GF-D8 (cell line): ENCODE measurements at regions not wholly inside any gene's neighbourhood (a gene's known extent, or its start where the extent isn't known, plus 50 kb on each side); places are given as distances from the start of the nearest gene placed in this dataset.

Source experiments
- DNase-seq: peaks from one replicate; lab custom pipeline; 2025; lab: John Stamatoyannopoulos, UW

DNA sequence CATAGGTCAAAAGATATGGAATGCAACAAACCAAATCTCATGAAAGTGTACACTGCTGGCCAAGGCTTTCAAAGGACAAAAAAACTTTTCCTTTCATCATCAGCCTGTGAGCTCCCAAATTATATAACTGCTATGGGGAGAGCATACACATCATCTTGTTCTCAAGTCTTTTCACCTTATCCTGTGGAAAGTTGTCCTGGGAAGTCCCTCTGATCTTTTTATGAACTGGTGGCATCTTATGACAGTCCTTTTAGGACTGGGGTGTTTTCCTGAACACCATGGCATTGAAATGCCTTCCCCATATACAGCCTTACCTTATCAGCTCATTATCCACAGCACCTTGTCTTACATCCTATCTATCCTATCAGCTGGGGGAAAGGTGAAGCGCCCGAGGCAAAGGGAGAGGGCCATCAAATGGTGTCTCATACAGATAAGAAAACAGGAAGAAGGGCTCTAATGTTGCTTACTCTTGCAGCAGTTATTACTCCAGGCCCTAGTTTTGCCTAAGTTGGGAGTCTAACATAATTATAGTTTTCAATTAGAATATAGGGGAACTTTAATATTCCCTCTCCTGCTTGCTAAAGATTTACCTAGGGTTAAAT is 61.5 kb upstream of the GOLIM4 start:
- DNase-seq: peak; percentile 4

DNA sequence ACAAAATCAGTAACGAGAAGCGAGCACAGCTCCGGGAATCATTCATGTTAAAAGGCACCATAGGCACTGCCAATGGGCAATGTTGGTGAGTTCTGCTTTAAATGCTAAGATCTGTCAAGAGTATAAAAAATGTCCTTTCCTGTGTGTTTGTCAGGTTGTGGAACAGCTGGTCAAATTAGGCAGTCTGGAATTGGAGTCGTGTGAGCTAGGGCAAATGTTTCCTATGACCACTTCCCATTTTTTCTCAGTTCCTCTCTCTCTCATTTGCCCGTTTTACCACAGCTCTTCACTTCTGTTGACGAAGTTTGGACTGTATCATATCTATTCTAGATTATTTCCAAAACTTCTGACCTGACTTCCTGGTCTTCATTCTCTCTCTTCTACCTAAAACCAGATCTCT is 60.8 kb upstream of the GOLIM4 start:
- peak; percentile 64 for DNase-seq

DNA sequence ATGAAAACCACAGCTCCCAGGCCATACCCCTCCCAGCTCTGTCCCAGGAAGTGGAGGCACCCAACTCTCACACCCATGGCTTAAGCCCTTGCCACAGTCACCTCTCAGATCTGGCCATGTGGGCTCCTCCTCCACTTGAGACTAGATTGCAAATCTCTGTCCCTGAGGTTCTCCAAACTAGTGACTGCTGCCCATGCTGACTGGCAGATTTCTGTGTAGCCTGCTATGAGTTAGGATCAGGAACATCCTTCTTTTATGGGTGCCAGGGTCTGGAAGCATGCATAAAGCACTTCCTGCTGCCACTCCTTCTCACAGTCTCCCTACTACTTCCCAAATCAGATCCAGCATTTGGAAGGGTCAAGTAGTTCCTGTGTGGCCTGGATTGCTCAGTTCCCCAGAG is 59.6 kb upstream of the GOLIM4 start:
- DNase-seq: no peak

DNA sequence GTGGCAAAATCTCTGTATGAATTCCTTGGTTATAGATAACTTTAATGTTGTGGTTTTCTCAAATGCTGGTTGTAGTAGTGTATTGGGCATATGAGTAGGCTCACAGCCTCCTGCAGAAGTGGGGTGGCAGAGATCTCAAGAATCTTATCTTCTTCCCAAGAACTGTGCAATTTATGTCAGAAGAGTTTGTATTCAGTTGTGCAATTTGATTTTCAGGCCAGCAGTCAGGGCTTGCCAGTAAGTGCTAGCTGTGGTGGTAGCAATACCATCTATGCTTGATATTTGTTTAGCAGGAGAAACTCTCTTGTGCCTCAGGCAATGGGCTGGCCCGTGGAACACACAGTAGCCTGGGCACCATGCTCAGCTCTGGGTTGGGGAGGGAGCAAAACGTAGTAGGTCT is 58.4 kb upstream of the GOLIM4 start:
- no peak for DNase-seq

DNA sequence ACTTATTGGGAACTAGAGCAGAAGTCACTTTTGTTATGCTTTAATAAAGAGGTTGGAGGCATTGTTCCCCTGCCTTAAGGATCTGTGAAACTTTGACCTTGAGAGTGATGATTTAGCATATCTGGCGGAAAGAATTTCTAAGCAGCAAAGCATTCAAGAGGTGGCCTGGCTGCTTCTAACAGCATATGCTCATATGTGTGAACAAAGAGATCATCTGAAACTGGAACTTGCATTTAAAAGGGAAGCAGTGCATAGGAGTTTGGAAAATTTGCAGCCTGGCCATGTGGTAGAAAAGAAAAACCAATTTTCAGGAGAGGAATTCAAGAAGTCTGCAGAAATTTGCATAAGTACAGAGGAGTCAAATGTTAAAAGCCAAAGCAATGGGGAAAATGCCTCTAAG is 56.4 kb upstream of the GOLIM4 start:
- no peak for DNase-seq
